ENCODE measurements at regions not wholly inside any gene's neighbourhood (a gene's known extent, or its start where the extent isn't known, plus 50 kb on each side); places are given as distances from the start of the nearest gene placed in this dataset.

GRCh38 chr3:166274351-166275023 lies 437.3 kb upstream of the BCHE start:
- no peak overlapping the region for H2AFZ ChIP-seq (ENCODE audit: low read length)
- no peaks in the 10 kb centered on the region for H4K20me1 ChIP-seq (ENCODE audit: insufficient read depth, low read length)
- intact Hi-C loops (cut with micrococcal nuclease; ENCODE audit: unreplicated experiment) (no loop called here), in situ Hi-C loops (cut with HindIII; ENCODE audit: extremely low pct_ligation_motif_present, low pct_unique_long_range_greater_than_20kb) (no loop called here)
- no peak for ATAC-seq
- no peaks in the 10 kb centered on the region for H3K36me3 ChIP-seq (replicated peaks in 1 of 2; ENCODE audit: control insufficient read depth in 1 of 2, insufficient read depth in 2 of 2, low read length in 2 of 2)
- FAIRE-seq, result no peak
- H3K4me3 ChIP-seq (replicated peaks in 1 of 3; ENCODE audit: insufficient read depth in 1 of 3, low read depth in 2 of 3, low read length in 3 of 3), result no peak overlapping the region
- H3K27ac ChIP-seq (ENCODE audit: extremely low read length, insufficient read depth, low read length), result no peak overlapping the region
- no peaks in the 10 kb centered on the region for H3K27me3 ChIP-seq (ENCODE audit: control insufficient read depth in 1 of 2, insufficient read depth in 2 of 2, low read length in 2 of 2)
- CTCF ChIA-PET (ENCODE audit: low intra/inter-chr PET ratio, low total read pairs), result no interaction called here
- H3K4me1 ChIP-seq (ENCODE audit: insufficient read depth, low read length), result no peaks in the 10 kb centered on the region
- DNase-seq (ENCODE audit: low spot score), result no peak
- H3K79me2 ChIP-seq (ENCODE audit: insufficient read depth, low read length), result no peaks in the 10 kb centered on the region
- POLR2A ChIA-PET, result no interaction called here
- no peaks in the 10 kb centered on the region for H3K9me3 ChIP-seq (ENCODE audit: low read length)
- BruUV-seq (replicated peaks), result no TSS peak
- H3K9ac ChIP-seq (ENCODE audit: insufficient read depth, low read depth, low read length), result no peak overlapping the region
- H3K4me2 ChIP-seq (ENCODE audit: low read depth, low read length), result no peak overlapping the region
- WGBS (ENCODE audit: low lambda C conversion rate), result under 1% methylated on average over 4 of the region's 4 CpGs
- no peak for TF ChIP-seq ZSCAN30 (CRISPR knock-in tag; IDR thresholded peaks at IDR 0.05)
- no peak for TF ChIP-seq JARID2 (CRISPR knock-in tag; IDR thresholded peaks at IDR 0.05; ENCODE audit: insufficient replicate concordance)
- no peak for TF ChIP-seq ZNF574 (CRISPR knock-in tag; IDR thresholded peaks at IDR 0.05)
- no peak for TF ChIP-seq SMARCE1 (IDR thresholded peaks at IDR 0.05; ENCODE audit: borderline replicate concordance)
- TF ChIP-seq ZNF317 (CRISPR knock-in tag; IDR thresholded peaks at IDR 0.05), result no peak

- no peaks in the 10 kb centered on the region for H3K79me2 ChIP-seq (ENCODE audit: insufficient read depth, low read length)
- no peaks in the 10 kb centered on the region for H4K20me1 ChIP-seq (ENCODE audit: insufficient read depth, low read length)
- no peaks in the 10 kb centered on the region for H3K9me3 ChIP-seq (ENCODE audit: low read length)
- no peak for ATAC-seq
- no peak overlapping the region for H3K4me2 ChIP-seq (ENCODE audit: low read depth, low read length)
- H2AFZ ChIP-seq (ENCODE audit: low read length), result no peak overlapping the region
- H3K36me3 ChIP-seq (replicated peaks in 1 of 2; ENCODE audit: control insufficient read depth in 1 of 2, insufficient read depth in 2 of 2, low read length in 2 of 2), result no peaks in the 10 kb centered on the region
- H3K9ac ChIP-seq (ENCODE audit: insufficient read depth, low read depth, low read length), result no peak overlapping the region
- POLR2A ChIA-PET, result no interaction called here
- no peak for FAIRE-seq
- TF ChIP-seq MAFF (IDR thresholded peaks at IDR 0.05; ENCODE audit: low read depth, low read length) (peak; percentile 87), UBTF (CRISPR knock-in tag; IDR thresholded peaks at IDR 0.05) (no peak), MAFK (conservative IDR thresholded peaks at IDR 0.05 in 1 of 2, IDR thresholded peaks at IDR 0.05 in 1 of 2; ENCODE audit: low read length in 2 of 2) (peak; percentile 84 to 96)
- no TSS peak for BruUV-seq (replicated peaks)
- no peaks in the 10 kb centered on the region for H3K4me1 ChIP-seq (ENCODE audit: insufficient read depth, low read length)
- intact Hi-C loops (cut with micrococcal nuclease; ENCODE audit: unreplicated experiment) (no loop called here), in situ Hi-C loops (cut with HindIII; ENCODE audit: extremely low pct_ligation_motif_present, low pct_unique_long_range_greater_than_20kb) (no loop called here)
- 0% methylated on average over 1 of the region's 1 CpG for WGBS (ENCODE audit: low lambda C conversion rate)
- H3K27ac ChIP-seq (ENCODE audit: extremely low read length, insufficient read depth, low read length), result no peak overlapping the region
- DNase-seq (ENCODE audit: low spot score), result no peak
- H3K27me3 ChIP-seq (ENCODE audit: control insufficient read depth in 1 of 2, insufficient read depth in 2 of 2, low read length in 2 of 2), result no peaks in the 10 kb centered on the region
- CTCF ChIA-PET (ENCODE audit: low intra/inter-chr PET ratio, low total read pairs), result no interaction called here
- no peak overlapping the region for H3K4me3 ChIP-seq (replicated peaks in 1 of 3; ENCODE audit: insufficient read depth in 1 of 3, low read depth in 2 of 3, low read length in 3 of 3)
Measured at GRCh38 chr3:166270429-166270828, 433.2 kb upstream of the BCHE start.

Data from HepG2 (cell line).